Type B pancreatic cell (in vitro differentiated cells): ENCODE measurements at regions not wholly inside any gene's neighbourhood (a gene's known extent, or its start where the extent isn't known, plus 50 kb on each side); places are given as distances from the start of the nearest gene placed in this dataset.

ENCODE experiments used
- DNase-seq: peaks from one replicate; pipeline ENCODE4 v3.0.0; 2021; ENCODE audit warnings: mixed read lengths; ENCODE audit not compliant: unreplicated experiment; ENCODE audit errors: extremely low spot score
- H3K27ac Mint-ChIP-seq: 2 replicates; pipeline ENCODE4 v1.8.0; 2021; ENCODE audit warnings: mild to moderate bottlenecking, mixed read lengths
- H3K27me3 Mint-ChIP-seq: 2 replicates; pipeline ENCODE4 v1.8.0; 2021; ENCODE audit warnings: mixed read lengths
- H3K36me3 Mint-ChIP-seq: 2 replicates; pipeline ENCODE4 v1.8.0; 2021; ENCODE audit warnings: mixed read lengths
- H3K4me1 Mint-ChIP-seq: one replicate; pipeline ENCODE4 v1.8.0; 2021; ENCODE audit warnings: mixed read lengths; ENCODE audit not compliant: unreplicated experiment
- H3K4me3 Mint-ChIP-seq: 2 replicates; pipeline ENCODE4 v1.8.0; 2021; ENCODE audit warnings: mild to moderate bottlenecking, mixed read lengths
- H3K9me3 Mint-ChIP-seq: 2 replicates; pipeline ENCODE4 v1.8.0; 2021; ENCODE audit warnings: mixed read lengths
- TF ChIP-seq, protein P1 (sequence below): fragments of 200-600 bp; sonication (generic); conservative IDR thresholded peaks from 2 replicates; pipeline ENCODE4 v1.5.0; 2021; ENCODE audit warnings: antibody characterized with exemption, mild to moderate bottlenecking

DNA sequence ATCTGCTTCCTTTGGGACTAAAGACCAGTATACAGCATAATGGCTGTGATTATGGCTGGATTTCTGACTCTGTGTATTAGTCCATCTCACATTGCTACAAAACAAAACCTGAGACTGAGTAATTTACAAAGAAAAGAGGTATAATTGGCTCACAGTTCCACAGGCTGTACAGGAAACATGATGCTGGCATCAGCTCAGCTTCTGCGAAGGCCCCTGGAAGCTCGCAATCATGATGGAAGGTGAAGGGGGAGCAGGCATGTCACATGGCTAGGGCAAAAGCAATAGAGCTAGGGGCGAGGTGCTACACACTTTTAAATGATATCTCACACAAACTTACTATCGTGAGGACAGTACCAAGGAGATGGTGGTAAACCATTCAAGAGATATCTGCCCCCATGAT lies 68.0 kb upstream of the GADL1 start:
- Mint-ChIP-seq H3K4me1 (no peaks in the 10 kb centered on the region), H3K4me3 (no peak overlapping the region), H3K36me3 (no peaks in the 10 kb centered on the region), H3K9me3 (no peaks in the 10 kb centered on the region), H3K27me3 (no peaks in the 10 kb centered on the region), H3K27ac (no peak overlapping the region)
- no peak for DNase-seq
- TF ChIP-seq, protein P1, sequence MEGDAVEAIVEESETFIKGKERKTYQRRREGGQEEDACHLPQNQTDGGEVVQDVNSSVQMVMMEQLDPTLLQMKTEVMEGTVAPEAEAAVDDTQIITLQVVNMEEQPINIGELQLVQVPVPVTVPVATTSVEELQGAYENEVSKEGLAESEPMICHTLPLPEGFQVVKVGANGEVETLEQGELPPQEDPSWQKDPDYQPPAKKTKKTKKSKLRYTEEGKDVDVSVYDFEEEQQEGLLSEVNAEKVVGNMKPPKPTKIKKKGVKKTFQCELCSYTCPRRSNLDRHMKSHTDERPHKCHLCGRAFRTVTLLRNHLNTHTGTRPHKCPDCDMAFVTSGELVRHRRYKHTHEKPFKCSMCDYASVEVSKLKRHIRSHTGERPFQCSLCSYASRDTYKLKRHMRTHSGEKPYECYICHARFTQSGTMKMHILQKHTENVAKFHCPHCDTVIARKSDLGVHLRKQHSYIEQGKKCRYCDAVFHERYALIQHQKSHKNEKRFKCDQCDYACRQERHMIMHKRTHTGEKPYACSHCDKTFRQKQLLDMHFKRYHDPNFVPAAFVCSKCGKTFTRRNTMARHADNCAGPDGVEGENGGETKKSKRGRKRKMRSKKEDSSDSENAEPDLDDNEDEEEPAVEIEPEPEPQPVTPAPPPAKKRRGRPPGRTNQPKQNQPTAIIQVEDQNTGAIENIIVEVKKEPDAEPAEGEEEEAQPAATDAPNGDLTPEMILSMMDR: no peak

DNA sequence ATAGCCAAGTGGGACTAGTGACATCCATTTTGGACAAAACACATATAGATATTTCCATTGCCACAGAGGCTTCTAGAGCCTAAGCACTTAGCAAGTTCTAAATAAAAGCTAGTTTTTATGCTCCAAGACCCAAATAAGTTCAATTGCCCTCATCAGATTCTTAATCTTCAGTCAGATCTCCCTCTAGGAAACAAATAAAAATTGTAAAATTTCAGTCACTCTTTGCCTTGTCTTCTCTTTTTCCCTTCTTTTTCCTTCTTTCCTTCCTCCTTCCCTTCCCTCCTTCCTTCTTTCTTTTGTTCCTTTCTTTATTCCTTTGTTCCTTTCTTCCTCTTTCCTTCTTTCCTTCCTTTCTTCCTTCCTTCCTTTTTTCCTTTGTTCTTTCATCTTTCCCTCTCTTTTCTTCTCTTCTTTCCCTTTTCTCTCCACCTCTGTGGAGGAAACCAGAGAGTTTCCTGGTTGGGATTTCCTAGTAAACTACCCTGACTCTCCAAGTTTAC lies 68.8 kb upstream of the GADL1 start:
- H3K9me3 Mint-ChIP-seq: no peaks in the 10 kb centered on the region
- TF ChIP-seq, protein P1: no peak
- no peaks in the 10 kb centered on the region for H3K36me3 Mint-ChIP-seq
- no peaks in the 10 kb centered on the region for H3K27me3 Mint-ChIP-seq
- no peaks in the 10 kb centered on the region for H3K4me1 Mint-ChIP-seq
- H3K4me3 Mint-ChIP-seq: no peak overlapping the region
- no peak overlapping the region for H3K27ac Mint-ChIP-seq
- DNase-seq: no peak

DNA sequence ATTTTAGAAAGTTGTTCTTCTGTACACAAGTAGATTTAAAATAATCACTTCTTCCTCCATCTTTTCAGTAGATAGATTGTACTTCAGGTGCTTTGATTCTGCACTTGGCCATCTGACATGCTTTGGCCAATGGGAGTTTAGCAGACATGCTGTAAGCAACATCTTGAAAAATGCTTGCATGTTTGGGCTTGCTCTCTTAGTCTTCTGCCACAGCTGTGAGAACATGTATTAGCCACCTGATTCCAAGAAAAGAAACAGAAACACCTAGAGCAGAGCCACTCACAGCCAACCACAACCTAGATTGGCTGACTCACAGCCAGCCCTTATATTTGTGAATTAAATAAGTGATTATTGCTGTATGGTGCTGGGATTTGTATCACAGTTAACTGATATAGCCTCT lies 70.2 kb upstream of the GADL1 start:
- Mint-ChIP-seq H3K9me3 (no peaks in the 10 kb centered on the region), H3K36me3 (no peaks in the 10 kb centered on the region), H3K4me3 (no peak overlapping the region), H3K4me1 (no peaks in the 10 kb centered on the region), H3K27me3 (no peaks in the 10 kb centered on the region), H3K27ac (no peak overlapping the region)
- DNase-seq: no peak
- TF ChIP-seq, protein P1: no peak

DNA sequence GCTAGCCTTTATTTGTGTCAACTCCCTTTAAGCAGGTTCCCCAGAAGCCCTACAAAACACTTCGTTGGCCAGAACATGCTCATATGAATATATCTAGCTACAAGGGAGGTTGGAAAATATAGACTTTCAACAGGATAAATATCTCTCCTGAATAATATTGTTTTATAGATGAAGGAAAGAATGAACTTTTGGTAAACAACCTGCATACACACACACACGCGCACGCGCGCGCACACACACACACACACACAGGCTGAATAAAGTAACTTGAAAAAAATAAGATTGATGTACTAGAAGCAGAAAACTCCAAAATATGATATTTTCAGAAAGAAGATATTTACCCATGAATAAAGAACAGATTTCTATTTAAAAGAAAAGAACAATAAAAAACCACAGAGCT lies 72.4 kb upstream of the GADL1 start:
- Mint-ChIP-seq H3K27ac (no peak overlapping the region), H3K36me3 (no peaks in the 10 kb centered on the region), H3K9me3 (no peaks in the 10 kb centered on the region), H3K4me1 (peaks cover 5% of the 10 kb centered on the region), H3K27me3 (no peaks in the 10 kb centered on the region), H3K4me3 (no peak overlapping the region)
- no peak for DNase-seq
- TF ChIP-seq, protein P1: no peak

DNA sequence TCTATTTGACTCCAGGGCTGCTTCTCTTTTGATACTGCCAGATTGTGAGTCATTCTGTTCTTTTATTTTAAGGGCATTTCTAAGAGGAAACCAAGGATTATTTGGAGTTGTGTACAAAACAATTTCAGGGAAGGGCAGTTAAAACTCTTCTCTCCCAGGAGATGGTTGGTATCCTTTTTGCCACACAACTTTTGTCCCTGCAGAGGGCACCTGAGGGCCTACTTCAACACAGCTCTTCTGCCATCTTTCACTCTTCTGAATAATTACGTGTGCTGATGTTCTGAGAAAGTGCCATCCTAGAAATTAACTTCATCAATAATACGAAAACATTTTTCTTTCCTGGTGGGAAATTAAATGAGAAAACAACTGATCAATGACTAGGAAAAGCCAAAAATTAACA lies 75.7 kb upstream of the GADL1 start:
- H3K27ac Mint-ChIP-seq: no peak overlapping the region
- peaks cover 5% of the 10 kb centered on the region for H3K4me1 Mint-ChIP-seq
- no peaks in the 10 kb centered on the region for H3K36me3 Mint-ChIP-seq
- no peak for DNase-seq
- TF ChIP-seq, protein P1: no peak
- no peaks in the 10 kb centered on the region for H3K27me3 Mint-ChIP-seq
- H3K9me3 Mint-ChIP-seq: peaks cover 5% of the 10 kb centered on the region
- H3K4me3 Mint-ChIP-seq: no peak overlapping the region

DNA sequence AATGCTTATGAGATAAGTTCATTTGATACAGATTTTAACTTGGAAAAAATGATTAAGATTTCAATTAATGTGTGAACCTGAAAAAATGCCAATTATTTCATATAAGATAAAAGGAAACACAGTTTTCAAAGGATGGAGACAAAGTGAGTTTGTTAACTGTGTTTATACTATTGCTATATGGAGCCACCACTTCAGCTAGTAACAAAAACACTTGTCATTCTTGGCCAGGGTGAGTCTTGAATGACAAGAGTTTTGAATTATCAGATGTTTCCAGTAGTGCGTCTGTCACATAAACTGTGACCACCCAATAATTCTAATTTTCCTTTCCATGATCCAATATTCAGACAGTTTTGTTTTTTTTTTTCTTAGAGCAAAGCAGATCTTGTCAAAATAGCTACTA lies 78.0 kb upstream of the GADL1 start:
- no peak for DNase-seq
- Mint-ChIP-seq H3K27me3 (no peaks in the 10 kb centered on the region), H3K9me3 (peaks cover 5% of the 10 kb centered on the region), H3K4me1 (peaks cover 5% of the 10 kb centered on the region), H3K36me3 (no peaks in the 10 kb centered on the region), H3K27ac (no peak overlapping the region), H3K4me3 (no peak overlapping the region)
- TF ChIP-seq, protein P1: no peak
